ENCODE measurements at regions not wholly inside any gene's neighbourhood (a gene's known extent, or its start where the extent isn't known, plus 50 kb on each side); places are given as distances from the start of the nearest gene placed in this dataset.

DNA sequence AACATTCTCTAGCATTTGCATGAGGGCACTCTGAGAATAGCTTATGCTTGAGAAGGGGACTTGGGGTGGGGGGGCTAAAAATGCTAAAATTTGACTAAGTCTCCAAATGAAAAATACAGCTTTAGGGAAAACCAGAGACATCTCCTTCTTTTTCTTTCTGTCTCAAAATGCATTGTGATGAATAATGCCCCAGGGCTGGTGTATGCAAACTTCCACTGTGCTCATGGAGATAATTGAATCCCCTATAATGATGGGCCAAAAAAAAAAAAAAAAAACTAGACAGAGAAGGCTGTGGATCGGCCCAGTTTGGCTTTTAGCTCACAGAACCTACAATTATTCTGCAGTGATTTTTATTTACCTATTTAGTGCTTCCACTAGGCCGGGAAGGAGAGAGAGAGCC is 147.9 kb upstream of the RORA start:
- no peak for TF ChIP-seq EZH2 (IDR thresholded peaks at IDR 0.05; ENCODE audit: borderline replicate concordance, low read depth, low read length, severe bottlenecking)
- TF ChIP-seq, protein P1, sequence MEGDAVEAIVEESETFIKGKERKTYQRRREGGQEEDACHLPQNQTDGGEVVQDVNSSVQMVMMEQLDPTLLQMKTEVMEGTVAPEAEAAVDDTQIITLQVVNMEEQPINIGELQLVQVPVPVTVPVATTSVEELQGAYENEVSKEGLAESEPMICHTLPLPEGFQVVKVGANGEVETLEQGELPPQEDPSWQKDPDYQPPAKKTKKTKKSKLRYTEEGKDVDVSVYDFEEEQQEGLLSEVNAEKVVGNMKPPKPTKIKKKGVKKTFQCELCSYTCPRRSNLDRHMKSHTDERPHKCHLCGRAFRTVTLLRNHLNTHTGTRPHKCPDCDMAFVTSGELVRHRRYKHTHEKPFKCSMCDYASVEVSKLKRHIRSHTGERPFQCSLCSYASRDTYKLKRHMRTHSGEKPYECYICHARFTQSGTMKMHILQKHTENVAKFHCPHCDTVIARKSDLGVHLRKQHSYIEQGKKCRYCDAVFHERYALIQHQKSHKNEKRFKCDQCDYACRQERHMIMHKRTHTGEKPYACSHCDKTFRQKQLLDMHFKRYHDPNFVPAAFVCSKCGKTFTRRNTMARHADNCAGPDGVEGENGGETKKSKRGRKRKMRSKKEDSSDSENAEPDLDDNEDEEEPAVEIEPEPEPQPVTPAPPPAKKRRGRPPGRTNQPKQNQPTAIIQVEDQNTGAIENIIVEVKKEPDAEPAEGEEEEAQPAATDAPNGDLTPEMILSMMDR (IDR thresholded peaks at IDR 0.05; ENCODE audit: borderline replicate concordance, extremely low read depth, low read length, poor library complexity, severe bottlenecking): no peak
